Ammon's horn (tissue), 1 donor: ENCODE measurements at regions not wholly inside any gene's neighbourhood (a gene's known extent, or its start where the extent isn't known, plus 50 kb on each side); places are given as distances from the start of the nearest gene placed in this dataset.

ENCODE experiments used
- DNase-seq: peaks from one replicate; pipeline ENCODE4 v3.0.0-alpha.2; 2016; ENCODE audit warnings: low spot score

- DNase-seq: no peak
Observed at GRCh38 chr7:33661430-33662160, 243.7 kb upstream of the BMPER start.

GRCh38 chr7:33666531-33666930 is 238.8 kb upstream of the BMPER start:
- no peak for DNase-seq

- DNase-seq: no peak
Observed at GRCh38 chr7:33667196-33667595, 238.1 kb upstream of the BMPER start.

- no peak for DNase-seq
Observed at GRCh38 chr7:33669251-33669670, 236.1 kb upstream of the BMPER start.

GRCh38 chr7:33671531-33672262 is 233.6 kb upstream of the BMPER start:
- DNase-seq: no peak

GRCh38 chr7:33673029-33673700 is 232.2 kb upstream of the BMPER start:
- DNase-seq: no peak

- no peak for DNase-seq
Observed at GRCh38 chr7:33674804-33675411, 230.4 kb upstream of the BMPER start.

- DNase-seq: no peak
Observed at GRCh38 chr7:33677556-33677955, 227.8 kb upstream of the BMPER start.

- no peak for DNase-seq
Observed at GRCh38 chr7:33678569-33679335, 226.6 kb upstream of the BMPER start.

- no peak for DNase-seq
Observed at GRCh38 chr7:33680682-33681081, 224.7 kb upstream of the BMPER start.

- no peak for DNase-seq
Observed at GRCh38 chr7:33685503-33685902, 219.8 kb upstream of the BMPER start.

- DNase-seq: no peak
Observed at GRCh38 chr7:33685981-33686683, 219.2 kb upstream of the BMPER start.

GRCh38 chr7:33687625-33688024 is 217.7 kb upstream of the BMPER start:
- DNase-seq: no peak

- DNase-seq: no peak
Observed at GRCh38 chr7:33691180-33691579, 214.2 kb upstream of the BMPER start.

- DNase-seq: no peak
Observed at GRCh38 chr7:33692956-33693355, 212.4 kb upstream of the BMPER start.

GRCh38 chr7:33694006-33694405 is 211.3 kb upstream of the BMPER start:
- DNase-seq: no peak

GRCh38 chr7:33697616-33698015 is 207.7 kb upstream of the BMPER start:
- no peak for DNase-seq

GRCh38 chr7:33698041-33698440 is 207.3 kb upstream of the BMPER start:
- DNase-seq: no peak

GRCh38 chr7:33698692-33699128 is 206.6 kb upstream of the BMPER start:
- no peak for DNase-seq

GRCh38 chr7:33700001-33700899 is 205.1 kb upstream of the BMPER start:
- no peak for DNase-seq
